Gastroesophageal sphincter (tissue), 3 donors: ENCODE measurements at regions not wholly inside any gene's neighbourhood (a gene's known extent, or its start where the extent isn't known, plus 50 kb on each side); places are given as distances from the start of the nearest gene placed in this dataset.

Experiments used
- CTCF ChIP-seq, 4 experiments: fragments of 200-600 bp in 2 of 4; fragments of 450-650 bp in 2 of 4; sonication (generic) in 1 of 4; IDR thresholded peaks; one replicate each; pipeline ENCODE4 v1.5.1; 2017 to 2019; ENCODE audit warnings: antibody characterized with exemption in 4 of 4, mild to moderate bottlenecking in 2 of 4, moderate library complexity in 2 of 4
- EP300 ChIP-seq: sonication (generic); formaldehyde crosslinking; IDR thresholded peaks from one replicate; pipeline ENCODE4 v1.6.1; 2017; ENCODE audit warnings: antibody characterized with exemption, mild to moderate bottlenecking
- POLR2A ChIP-seq, 2 donors: fragments of 450-650 bp; IDR thresholded peaks; one replicate each; pipeline ENCODE4 v1.6.1; 2017; ENCODE audit warnings: antibody characterized with exemption in 2 of 2, mild to moderate bottlenecking in 2 of 2, moderate library complexity in 1 of 2

GRCh38 chr3:14274612-14274936 lies 96.0 kb downstream of the LSM3 start:
- TF ChIP-seq POLR2A (IDR thresholded peaks at IDR 0.05), result no peak
- no peak for TF ChIP-seq CTCF (IDR thresholded peaks at IDR 0.05)
- no peak for TF ChIP-seq EP300
